OCI-LY3 (cell line): ENCODE measurements at regions not wholly inside any gene's neighbourhood (a gene's known extent, or its start where the extent isn't known, plus 50 kb on each side); places are given as distances from the start of the nearest gene placed in this dataset.

Experiments used
- H2AFZ ChIP-seq: fragments of 200-600, 300-600 bp; shearing (Covaris generic); 2 replicates; pipeline ENCODE4 v1.6.0; 2014; ENCODE audit warnings: antibody characterized with exemption, low read depth, low read length
- H3K27ac ChIP-seq: fragments of 200-600, 300-600 bp; sonication (generic); 2 replicates; pipeline ENCODE4 v1.5.1; 2014; ENCODE audit warnings: mild to moderate bottlenecking, low read length, moderate library complexity, mixed read lengths
- H3K27me3 ChIP-seq: fragments of 200-600, 300-600 bp; sonication (generic); 2 replicates; pipeline ENCODE4 v1.6.1; 2014; ENCODE audit warnings: low read depth, low read length, mixed read lengths
- H3K36me3 ChIP-seq: fragments of 200-600, 300-600 bp; sonication (generic); replicated peaks from 2 replicates; pipeline ENCODE3; 2014; ENCODE audit warnings: low read depth, low read length, mixed read lengths
- H3K4me1 ChIP-seq: fragments of 300-600, 200-600 bp; sonication (generic); 2 replicates; pipeline ENCODE4 v1.6.1; 2014; ENCODE audit warnings: low read length, mixed read lengths
- H3K4me2 ChIP-seq: fragments of 200-600, 300-600 bp; sonication (generic); 2 replicates; pipeline ENCODE4 v1.6.1; 2014; ENCODE audit warnings: low read length, mixed read lengths
- H3K4me3 ChIP-seq: fragments of 300-600, 200-600 bp; sonication (generic); 2 replicates; pipeline ENCODE4 v1.5.1; 2014; ENCODE audit warnings: antibody characterized with exemption, mild to moderate bottlenecking, low read length, moderate library complexity
- H3K79me2 ChIP-seq: fragments of 300-600, 200-600 bp; shearing (Covaris generic); 2 replicates; pipeline ENCODE4 v1.6.1; 2014; ENCODE audit warnings: mild to moderate bottlenecking, low read length, mixed read lengths
- H3K9ac ChIP-seq: fragments of 300-600, 200-600 bp; shearing (Covaris generic); 2 replicates; pipeline ENCODE4 v1.6.0; 2014; ENCODE audit warnings: mild to moderate bottlenecking, low read length, moderate library complexity
- H3K9me3 ChIP-seq: fragments of 200-600, 300-600 bp; shearing (Covaris generic); 2 replicates; pipeline ENCODE4 v1.6.1; 2014; ENCODE audit warnings: low read length, mixed read lengths; ENCODE audit not compliant: insufficient read depth
- H4K20me1 ChIP-seq: fragments of 200-600, 300-600 bp; sonication (generic); 2 replicates; pipeline ENCODE4 v1.6.1; 2016; ENCODE audit warnings: low read length, mixed read lengths; ENCODE audit not compliant: insufficient read depth
- EZH2phosphoT487 ChIP-seq: fragments of 200-600 bp; shearing (Covaris generic); IDR thresholded peaks from 2 replicates; pipeline ENCODE4 v1.6.1; 2018; ENCODE audit warnings: antibody characterized with exemption, mixed run types, low read depth
- TF ChIP-seq, protein P1 (sequence below): fragments of 200-600, 300-600 bp; sonication (generic); IDR thresholded peaks from 2 replicates; pipeline ENCODE4 v1.5.1; 2014; ENCODE audit warnings: antibody characterized with exemption, low read length, low read depth

DNA sequence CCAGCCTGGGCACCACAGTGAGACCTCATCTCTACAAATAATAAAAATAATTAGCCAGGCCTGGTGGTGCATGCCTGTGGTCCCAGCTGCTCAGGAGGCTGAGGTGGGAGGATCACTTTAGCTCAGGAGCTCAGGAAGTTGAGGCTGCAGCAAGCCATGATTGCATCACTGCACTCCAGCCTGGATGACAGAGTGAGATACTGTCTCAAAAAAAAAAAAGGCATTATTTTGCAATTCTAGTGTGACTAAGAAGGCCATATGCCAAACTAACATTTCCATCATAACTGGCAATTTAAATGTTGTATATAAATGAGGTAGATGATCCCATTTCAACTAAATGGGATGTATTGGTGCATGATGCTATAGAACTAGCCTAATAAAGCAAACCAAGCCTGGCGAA lies 632.8 kb upstream of the KLF12 start:
- TF ChIP-seq EZH2phosphoT487, result no peak
- TF ChIP-seq, protein P1, sequence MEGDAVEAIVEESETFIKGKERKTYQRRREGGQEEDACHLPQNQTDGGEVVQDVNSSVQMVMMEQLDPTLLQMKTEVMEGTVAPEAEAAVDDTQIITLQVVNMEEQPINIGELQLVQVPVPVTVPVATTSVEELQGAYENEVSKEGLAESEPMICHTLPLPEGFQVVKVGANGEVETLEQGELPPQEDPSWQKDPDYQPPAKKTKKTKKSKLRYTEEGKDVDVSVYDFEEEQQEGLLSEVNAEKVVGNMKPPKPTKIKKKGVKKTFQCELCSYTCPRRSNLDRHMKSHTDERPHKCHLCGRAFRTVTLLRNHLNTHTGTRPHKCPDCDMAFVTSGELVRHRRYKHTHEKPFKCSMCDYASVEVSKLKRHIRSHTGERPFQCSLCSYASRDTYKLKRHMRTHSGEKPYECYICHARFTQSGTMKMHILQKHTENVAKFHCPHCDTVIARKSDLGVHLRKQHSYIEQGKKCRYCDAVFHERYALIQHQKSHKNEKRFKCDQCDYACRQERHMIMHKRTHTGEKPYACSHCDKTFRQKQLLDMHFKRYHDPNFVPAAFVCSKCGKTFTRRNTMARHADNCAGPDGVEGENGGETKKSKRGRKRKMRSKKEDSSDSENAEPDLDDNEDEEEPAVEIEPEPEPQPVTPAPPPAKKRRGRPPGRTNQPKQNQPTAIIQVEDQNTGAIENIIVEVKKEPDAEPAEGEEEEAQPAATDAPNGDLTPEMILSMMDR, result no peak
- Histone ChIP-seq H2AFZ (no peak overlapping the region), H3K27ac (no peak overlapping the region), H3K9me3 (no peaks in the 10 kb centered on the region), H3K36me3 (no peaks in the 10 kb centered on the region), H3K9ac (no peak overlapping the region), H3K4me2 (no peak overlapping the region), H3K27me3 (no peaks in the 10 kb centered on the region), H4K20me1 (no peaks in the 10 kb centered on the region), H3K4me1 (no peaks in the 10 kb centered on the region), H3K79me2 (no peaks in the 10 kb centered on the region), H3K4me3 (no peak overlapping the region)

DNA sequence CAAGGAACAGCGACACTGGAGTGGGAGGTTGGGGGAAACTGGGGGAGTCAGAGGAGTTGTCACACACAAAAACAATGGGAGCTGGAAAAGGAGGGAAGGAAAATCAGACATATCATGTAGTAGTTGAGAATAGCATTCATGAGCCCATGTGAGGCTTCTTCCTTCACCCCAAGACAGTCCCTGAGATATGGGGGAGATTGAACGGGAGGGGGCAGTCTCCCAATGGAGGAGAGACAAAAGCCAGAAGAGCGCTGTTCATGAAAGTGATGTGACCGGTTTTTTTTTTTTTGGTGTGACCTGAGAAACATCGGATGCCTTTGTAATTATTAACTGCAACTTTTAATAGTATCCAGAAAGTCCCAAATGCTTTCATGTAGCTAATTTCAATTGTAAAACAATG lies 631.8 kb upstream of the KLF12 start:
- H3K9me3 ChIP-seq, result no peaks in the 10 kb centered on the region
- H3K9ac ChIP-seq, result no peak overlapping the region
- H3K27me3 ChIP-seq, result no peaks in the 10 kb centered on the region
- no peaks in the 10 kb centered on the region for H4K20me1 ChIP-seq
- H3K79me2 ChIP-seq, result no peaks in the 10 kb centered on the region
- H3K4me3 ChIP-seq, result no peak overlapping the region
- H3K4me2 ChIP-seq, result no peak overlapping the region
- no peaks in the 10 kb centered on the region for H3K36me3 ChIP-seq
- H3K4me1 ChIP-seq, result no peaks in the 10 kb centered on the region
- H3K27ac ChIP-seq, result no peak overlapping the region
- H2AFZ ChIP-seq, result no peak overlapping the region
- TF ChIP-seq EZH2phosphoT487, result no peak
- TF ChIP-seq, protein P1, result peak; percentile 16; the same call in 1 of the 2 replicates

DNA sequence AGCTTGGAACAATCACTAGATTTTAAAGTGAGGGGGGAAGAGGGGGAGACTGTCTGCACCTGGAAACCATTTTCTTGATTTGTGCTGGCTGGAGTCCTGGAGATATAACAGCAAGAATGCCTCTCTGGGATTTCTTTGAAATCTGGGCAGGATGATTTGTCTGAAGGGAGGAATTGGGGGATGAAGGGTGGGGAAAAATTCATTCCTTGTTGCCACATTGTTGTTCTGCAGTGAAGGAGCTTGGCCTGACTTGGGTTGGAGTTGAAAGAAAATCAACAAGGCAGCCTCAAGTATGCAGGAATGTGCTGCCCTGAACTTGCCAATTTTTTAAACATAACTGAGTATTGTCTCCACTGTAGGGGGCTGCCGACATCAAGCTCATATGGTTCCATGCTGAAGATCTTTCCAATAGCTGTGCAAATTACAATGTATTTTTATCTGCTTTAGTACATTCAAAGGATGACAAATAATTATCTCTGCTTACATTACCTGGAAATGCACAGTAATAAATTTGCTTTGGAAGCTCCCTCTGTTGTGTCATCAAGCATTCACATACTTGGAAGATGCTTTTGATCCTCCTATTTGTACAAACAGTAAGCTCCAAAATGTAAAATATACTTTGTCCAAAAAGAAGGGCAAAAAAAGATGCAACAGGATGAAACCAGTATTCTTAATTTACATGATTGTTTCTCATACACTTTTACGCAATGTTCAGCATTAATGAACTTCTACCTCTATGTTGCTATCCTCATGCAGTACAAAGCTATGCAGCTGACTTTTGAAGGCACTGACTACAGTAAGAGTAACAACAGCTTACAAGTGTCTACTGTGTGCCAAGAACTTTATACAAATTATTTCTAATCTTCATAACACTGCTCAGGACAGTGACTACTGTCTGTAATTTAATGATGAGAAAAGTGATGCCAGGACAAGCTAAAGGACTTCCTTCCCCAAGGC lies 627.9 kb upstream of the KLF12 start:
- no peaks in the 10 kb centered on the region for H3K4me1 ChIP-seq
- H3K36me3 ChIP-seq, result no peaks in the 10 kb centered on the region
- H3K27ac ChIP-seq, result no peak overlapping the region
- H4K20me1 ChIP-seq, result no peaks in the 10 kb centered on the region
- no peak overlapping the region for H3K4me3 ChIP-seq
- no peaks in the 10 kb centered on the region for H3K27me3 ChIP-seq
- TF ChIP-seq, protein P1, result no peak
- no peak for TF ChIP-seq EZH2phosphoT487
- no peak overlapping the region for H3K9ac ChIP-seq
- no peaks in the 10 kb centered on the region for H3K9me3 ChIP-seq
- H3K79me2 ChIP-seq, result no peaks in the 10 kb centered on the region
- no peak overlapping the region for H2AFZ ChIP-seq
- no peak overlapping the region for H3K4me2 ChIP-seq

DNA sequence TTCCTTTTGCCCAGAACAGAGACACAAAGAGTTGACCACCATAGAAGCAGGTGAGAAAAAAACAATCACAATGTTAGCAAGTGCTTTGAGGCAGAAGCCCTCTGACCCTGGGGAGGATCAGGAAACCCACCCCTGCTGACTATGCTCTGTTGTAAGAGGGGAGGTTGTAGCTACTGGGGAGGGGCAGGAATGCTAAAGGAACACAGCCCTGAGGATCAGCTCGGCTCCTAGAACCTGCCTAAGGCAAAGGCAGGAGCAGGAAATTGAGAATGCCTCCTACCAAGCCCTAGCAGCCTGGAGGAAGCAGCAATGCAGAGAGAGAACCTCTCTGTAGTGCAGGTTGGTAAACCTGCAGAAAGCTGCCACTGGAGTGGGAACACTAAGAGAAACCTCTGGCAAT lies 624.0 kb upstream of the KLF12 start:
- Histone ChIP-seq H3K4me1 (no peaks in the 10 kb centered on the region), H2AFZ (0 out of 2 replicates have a peak overlapping the region, but pooled peaks have one; percentile 12), H3K27me3 (no peaks in the 10 kb centered on the region), H3K9ac (no peak overlapping the region), H3K9me3 (no peaks in the 10 kb centered on the region), H4K20me1 (no peaks in the 10 kb centered on the region), H3K27ac (no peak overlapping the region), H3K79me2 (no peaks in the 10 kb centered on the region), H3K36me3 (no peaks in the 10 kb centered on the region), H3K4me2 (no peak overlapping the region), H3K4me3 (no peak overlapping the region)
- TF ChIP-seq, protein P1, result no peak
- no peak for TF ChIP-seq EZH2phosphoT487
